ENCODE measurements at regions not wholly inside any gene's neighbourhood (a gene's known extent, or its start where the extent isn't known, plus 50 kb on each side); places are given as distances from the start of the nearest gene placed in this dataset.

DNA sequence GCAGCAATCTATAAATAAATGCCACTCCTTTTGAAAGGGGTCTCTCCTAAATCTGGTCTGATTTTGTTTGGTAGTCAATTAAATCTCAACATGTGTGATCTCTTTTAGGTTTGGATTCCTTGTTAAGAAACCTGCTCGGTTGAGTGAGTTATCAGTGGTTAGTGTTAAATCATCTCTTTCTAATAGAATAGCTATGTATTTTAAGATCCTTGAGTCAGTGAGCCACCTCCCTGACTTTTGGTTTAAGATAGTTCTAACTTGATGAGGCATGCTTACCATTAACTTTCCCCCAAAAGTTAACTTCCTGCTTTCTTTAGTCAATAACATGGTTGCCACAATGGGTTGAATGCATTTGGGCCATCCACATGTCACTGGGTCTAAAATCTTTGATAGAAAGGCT lies 93.1 kb upstream of the OLFM3 start:
- Histone ChIP-seq H3K36me3 (ENCODE audit: low read depth) (no peaks in the 10 kb centered on the region), H3K9me3 (no peaks in the 10 kb centered on the region), H3K4me1 (ENCODE audit: low read depth) (no peaks in the 10 kb centered on the region), H3K4me3 (no peak overlapping the region)
- intact Hi-C loops (cut with DNase I, micrococcal nuclease): no loop called here
- TF ChIP-seq, protein P1, sequence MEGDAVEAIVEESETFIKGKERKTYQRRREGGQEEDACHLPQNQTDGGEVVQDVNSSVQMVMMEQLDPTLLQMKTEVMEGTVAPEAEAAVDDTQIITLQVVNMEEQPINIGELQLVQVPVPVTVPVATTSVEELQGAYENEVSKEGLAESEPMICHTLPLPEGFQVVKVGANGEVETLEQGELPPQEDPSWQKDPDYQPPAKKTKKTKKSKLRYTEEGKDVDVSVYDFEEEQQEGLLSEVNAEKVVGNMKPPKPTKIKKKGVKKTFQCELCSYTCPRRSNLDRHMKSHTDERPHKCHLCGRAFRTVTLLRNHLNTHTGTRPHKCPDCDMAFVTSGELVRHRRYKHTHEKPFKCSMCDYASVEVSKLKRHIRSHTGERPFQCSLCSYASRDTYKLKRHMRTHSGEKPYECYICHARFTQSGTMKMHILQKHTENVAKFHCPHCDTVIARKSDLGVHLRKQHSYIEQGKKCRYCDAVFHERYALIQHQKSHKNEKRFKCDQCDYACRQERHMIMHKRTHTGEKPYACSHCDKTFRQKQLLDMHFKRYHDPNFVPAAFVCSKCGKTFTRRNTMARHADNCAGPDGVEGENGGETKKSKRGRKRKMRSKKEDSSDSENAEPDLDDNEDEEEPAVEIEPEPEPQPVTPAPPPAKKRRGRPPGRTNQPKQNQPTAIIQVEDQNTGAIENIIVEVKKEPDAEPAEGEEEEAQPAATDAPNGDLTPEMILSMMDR (IDR thresholded peaks at IDR 0.05): no peak
- no peak for ATAC-seq
- DNase-seq: no peak

DNA sequence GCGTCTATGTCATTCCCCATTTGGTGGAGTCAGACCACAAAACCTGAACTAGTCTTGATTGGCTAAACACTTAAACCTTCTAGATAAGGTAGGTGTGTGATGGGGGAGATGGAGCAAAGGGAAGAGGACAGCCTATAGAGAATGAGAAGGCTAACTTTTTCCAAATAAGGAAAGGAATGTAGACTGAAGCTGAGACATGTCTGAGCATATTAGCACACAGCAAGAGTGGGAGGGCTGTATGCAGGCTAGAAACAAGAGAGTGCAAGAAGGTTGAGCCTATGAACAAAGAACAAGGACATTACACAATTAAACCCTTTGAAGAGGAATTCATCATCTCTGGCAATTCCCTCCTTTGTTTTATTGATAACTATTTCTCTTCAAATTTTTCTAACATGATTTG lies 89.2 kb upstream of the OLFM3 start:
- DNase-seq: no peak
- no peak for ATAC-seq
- H3K9me3 ChIP-seq: no peaks in the 10 kb centered on the region
- intact Hi-C loops (cut with DNase I, micrococcal nuclease): no loop called here
- H3K4me3 ChIP-seq: no peak overlapping the region
- no peaks in the 10 kb centered on the region for H3K4me1 ChIP-seq (ENCODE audit: low read depth)
- no peaks in the 10 kb centered on the region for H3K36me3 ChIP-seq (ENCODE audit: low read depth)
- TF ChIP-seq, protein P1 (IDR thresholded peaks at IDR 0.05): no peak

DNA sequence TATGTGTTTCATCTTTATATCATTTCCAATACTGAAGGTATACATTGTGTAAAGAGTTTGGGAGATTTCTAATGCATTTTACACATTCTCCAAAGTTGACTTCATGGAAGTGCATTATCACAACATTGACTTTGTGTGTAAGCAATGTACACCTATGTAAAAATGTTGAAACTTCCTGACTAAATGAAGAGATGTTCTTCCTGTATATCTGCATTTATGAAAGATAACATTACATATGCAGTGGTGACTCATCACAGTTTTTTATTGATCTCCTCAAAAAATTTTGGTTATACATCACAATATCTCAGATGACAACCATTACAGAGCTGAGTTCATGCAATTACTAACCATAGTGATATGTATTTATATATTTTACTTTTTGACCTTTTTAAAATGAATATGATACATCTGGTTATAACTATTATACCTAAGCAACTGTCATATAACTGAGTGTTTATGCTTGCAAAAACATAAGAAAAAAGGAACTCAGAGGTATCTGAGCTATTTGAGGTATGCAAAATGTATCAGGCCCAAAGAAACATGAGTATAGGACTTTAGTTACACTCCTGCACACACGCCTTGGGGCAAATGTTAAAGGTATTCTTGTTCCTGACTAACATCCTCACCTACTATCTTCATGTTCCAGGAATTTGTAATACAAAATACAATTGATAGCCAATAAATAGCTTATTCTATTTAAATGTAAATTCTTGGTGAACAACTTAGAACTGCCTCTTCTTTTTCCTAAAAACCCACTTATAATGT lies 88.2 kb upstream of the OLFM3 start:
- H3K36me3 ChIP-seq (ENCODE audit: low read depth): no peaks in the 10 kb centered on the region
- TF ChIP-seq, protein P1 (IDR thresholded peaks at IDR 0.05): no peak
- intact Hi-C loops (cut with DNase I, micrococcal nuclease): no loop called here
- no peak for DNase-seq
- no peaks in the 10 kb centered on the region for H3K4me1 ChIP-seq (ENCODE audit: low read depth)
- no peak for ATAC-seq
- H3K4me3 ChIP-seq: no peak overlapping the region
- no peaks in the 10 kb centered on the region for H3K9me3 ChIP-seq

DNA sequence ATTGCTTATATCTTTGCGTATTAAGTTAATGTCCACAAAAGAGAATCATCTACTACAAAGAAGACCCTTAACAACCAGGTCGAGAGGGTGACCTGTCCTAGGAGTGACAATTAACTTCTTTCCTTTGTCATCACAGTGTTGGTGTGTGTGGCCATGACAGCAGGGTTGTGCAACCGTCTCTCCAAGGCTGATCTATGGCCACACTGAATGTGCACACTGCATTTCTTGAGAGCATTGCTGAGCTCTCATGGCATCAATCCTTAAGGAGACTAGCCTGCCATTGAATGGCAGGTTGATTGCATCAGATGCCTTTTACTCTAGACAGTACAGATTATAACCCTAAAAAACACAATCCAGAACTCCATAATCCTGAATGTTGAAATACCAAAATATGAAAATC lies 86.5 kb upstream of the OLFM3 start:
- Histone ChIP-seq H3K36me3 (ENCODE audit: low read depth) (no peaks in the 10 kb centered on the region), H3K4me3 (no peak overlapping the region), H3K9me3 (no peaks in the 10 kb centered on the region), H3K4me1 (ENCODE audit: low read depth) (no peaks in the 10 kb centered on the region)
- DNase-seq (no peak), ATAC-seq (no peak)
- intact Hi-C loops (cut with DNase I, micrococcal nuclease): no loop called here
- TF ChIP-seq, protein P1 (IDR thresholded peaks at IDR 0.05): no peak

DNA sequence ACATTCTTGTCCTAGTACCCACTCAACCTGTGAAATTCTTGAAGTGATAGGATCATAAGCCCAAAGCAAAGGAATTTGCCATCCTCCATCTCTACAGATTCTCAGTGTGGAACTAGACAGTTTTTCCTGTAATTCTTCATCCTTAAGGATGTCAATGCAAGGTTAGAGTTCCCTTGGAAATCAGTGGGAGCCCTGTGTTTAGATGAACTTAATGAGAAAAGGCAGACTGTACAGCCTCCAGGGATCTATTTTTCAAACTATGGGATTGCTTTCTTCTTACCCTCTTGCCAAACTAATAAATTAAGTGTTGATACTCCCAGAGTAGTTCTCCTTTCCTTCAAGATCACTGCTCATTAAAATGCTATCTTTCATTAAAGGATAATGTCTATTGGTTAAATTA lies 78.1 kb upstream of the OLFM3 start:
- Histone ChIP-seq H3K9me3 (no peaks in the 10 kb centered on the region), H3K36me3 (ENCODE audit: low read depth) (no peaks in the 10 kb centered on the region), H3K4me1 (ENCODE audit: low read depth) (no peaks in the 10 kb centered on the region), H3K4me3 (no peak overlapping the region)
- TF ChIP-seq, protein P1 (IDR thresholded peaks at IDR 0.05): no peak
- intact Hi-C loops (cut with DNase I, micrococcal nuclease): no loop called here
- DNase-seq: no peak
- ATAC-seq: no peak

DNA sequence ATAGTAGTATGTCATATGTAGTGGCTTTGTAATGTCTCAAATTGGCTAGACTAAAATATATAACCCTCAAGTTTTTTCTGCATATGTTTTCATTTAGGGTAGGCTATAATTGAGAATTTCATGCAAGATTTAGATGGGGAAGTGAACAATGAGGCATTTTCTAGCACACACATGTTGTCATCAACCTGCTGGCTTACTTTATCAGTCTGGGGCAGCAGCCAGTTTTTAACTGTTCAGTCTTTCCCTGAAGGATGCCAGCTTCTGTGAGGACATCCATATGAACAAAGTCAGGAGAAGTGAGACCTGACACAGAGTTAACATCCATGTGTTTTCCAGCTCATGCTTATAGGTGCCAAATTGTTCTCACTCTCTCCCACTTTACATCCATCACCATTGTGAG lies 74.7 kb upstream of the OLFM3 start:
- H3K4me3 ChIP-seq: no peak overlapping the region
- intact Hi-C loops (cut with DNase I, micrococcal nuclease): no loop called here
- no peaks in the 10 kb centered on the region for H3K9me3 ChIP-seq
- DNase-seq (no peak), ATAC-seq (no peak)
- H3K36me3 ChIP-seq (ENCODE audit: low read depth): no peaks in the 10 kb centered on the region
- no peaks in the 10 kb centered on the region for H3K4me1 ChIP-seq (ENCODE audit: low read depth)
- TF ChIP-seq, protein P1 (IDR thresholded peaks at IDR 0.05): no peak

Data from mucosa of descending colon (tissue), 3 donors.